ENCODE measurements at regions not wholly inside any gene's neighbourhood (a gene's known extent, or its start where the extent isn't known, plus 50 kb on each side); places are given as distances from the start of the nearest gene placed in this dataset.

DNA sequence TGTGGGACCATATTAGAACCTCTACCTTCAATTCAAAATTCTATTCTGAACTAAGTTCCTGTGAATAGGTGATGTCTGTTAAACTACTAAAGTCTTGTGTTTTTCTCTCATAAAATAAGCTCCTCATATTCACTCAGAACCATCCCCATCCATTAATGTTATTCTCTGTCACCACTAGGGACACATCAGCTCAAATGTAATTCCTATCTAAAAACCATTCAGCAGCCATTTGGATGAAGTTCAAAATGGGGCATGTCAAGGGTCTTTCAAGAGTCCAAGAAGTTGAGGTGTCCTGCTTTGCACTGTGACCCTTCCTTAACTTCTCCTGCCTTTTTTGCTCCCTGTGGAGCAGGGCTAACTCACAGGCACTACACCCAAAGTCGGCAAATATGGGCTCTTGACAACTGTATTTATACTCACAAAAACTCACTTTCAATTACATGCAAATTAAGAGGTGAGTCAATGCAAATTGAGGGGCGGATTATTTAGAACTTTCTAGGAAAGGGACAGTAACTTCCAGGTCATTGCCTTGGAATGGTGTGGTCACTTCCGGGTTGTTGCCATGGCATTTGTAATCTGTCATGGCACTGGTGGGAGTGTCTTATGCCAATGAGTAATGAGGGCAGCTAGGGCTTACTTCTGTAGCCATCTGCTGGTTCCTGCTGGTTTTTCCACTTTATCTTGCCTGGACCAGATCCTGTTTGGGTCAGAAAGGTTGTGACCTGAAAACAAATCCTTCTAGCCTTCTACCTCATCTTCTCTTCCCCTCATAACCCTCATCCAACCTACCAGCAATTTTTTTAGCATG lies 128.2 kb upstream of the COX10 start:
- no peak for DNase-seq

DNA sequence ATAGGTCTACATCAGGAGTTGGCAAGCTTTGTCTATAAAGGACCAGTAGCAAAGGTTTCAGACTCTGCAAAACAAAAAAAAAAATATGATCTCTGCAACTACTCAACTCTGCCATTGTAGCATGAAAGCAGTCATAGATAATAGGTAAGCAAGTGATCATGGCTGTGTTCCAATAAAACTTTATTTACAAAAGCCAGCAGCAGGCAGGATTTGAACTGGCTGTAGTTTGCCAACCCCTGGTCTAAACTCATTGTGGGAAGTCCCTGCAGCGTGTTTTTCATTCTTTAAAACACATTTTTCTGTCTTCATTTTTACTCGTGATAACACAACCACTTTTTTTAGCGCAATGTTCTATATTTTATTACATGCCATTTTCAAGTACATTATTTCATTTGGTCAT lies 127.5 kb upstream of the COX10 start:
- DNase-seq, result no peak

DNA sequence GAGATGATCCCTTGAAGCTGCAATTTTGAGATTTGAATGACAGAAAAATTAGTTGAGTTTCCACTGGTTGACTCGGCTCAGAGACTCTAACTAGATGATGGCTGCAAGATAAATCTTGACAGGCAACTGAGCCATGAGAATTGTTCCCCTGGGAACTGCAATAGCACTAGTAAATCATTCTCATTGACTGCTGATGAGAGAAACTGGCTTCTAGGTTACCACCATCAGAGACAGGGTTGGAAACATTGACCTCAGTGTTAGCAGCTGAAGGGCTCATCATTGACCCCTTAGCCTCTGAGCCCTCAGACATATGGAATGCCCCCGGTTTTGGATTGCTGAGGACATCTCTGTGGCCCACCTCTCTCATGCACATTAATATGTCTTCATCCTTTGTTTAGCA lies 125.4 kb upstream of the COX10 start:
- DNase-seq, result no peak

DNA sequence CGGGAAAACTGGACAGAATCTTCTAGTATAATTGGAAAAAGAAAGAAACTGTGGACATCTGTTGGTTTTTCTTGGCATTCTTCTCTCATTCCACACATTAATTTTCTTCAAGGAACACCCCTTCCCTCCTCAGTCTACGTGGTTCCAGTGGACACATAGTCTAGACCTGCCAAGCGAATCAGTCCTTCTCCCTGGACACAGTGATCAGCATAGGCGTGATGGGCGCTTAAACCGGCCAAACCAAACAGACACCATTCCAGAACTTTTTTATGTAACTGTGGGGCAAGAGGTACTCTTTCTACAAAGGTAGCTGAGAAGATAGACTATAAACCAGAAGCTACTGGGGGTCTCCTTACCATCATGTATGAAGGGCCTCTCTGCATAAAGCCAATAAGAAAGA lies 121.8 kb upstream of the COX10 start:
- no peak for DNase-seq

GRCh38 chr17:13952009-13952750 lies 117.1 kb upstream of the COX10 start:
- DNase-seq, result no peak

DNA sequence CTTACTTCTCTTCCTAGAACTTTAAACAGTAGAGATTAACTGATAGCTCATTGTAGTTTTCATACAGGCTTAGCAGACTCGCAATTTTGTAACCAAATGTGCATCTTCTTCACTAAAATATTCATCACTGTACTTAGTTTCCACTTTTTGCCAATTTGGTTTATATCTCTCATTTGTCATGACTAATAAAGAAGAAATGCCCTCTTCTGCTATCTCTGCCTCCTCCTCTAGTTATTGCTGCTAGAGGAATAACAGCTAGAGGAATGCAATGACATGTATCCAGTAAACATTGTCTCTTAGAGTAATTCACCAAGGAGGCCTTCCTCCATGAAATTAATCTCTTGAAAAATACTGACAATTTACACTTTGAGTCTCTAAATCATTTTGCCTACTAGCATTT lies 115.5 kb upstream of the COX10 start:
- DNase-seq, result no peak

- no peak for DNase-seq
Measured at GRCh38 chr17:13957636-13958035, 111.7 kb upstream of the COX10 start.

DNA sequence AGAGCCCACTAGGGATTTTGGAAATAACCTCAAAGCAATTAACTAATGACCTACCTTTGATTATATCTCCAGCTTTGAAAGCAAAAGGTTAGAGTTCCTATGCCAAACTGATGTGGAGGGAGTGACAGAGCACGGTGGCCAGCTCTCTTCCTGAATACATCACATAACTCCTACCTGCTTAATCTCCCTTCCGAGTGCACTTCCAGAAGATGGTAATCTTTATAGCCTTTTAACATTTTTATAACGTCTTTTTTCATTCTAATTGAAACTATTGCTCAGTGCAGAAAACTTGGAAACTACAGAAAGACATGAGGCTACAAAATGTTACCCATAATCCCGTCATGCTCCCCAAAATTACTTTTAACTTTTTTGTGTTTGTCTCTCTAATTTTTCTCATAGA lies 110.5 kb upstream of the COX10 start:
- no peak for DNase-seq

- no peak for DNase-seq
Measured at GRCh38 chr17:13961265-13961664, 108.0 kb upstream of the COX10 start.

- no peak for DNase-seq
Measured at GRCh38 chr17:13962716-13963240, 106.5 kb upstream of the COX10 start.

DNA sequence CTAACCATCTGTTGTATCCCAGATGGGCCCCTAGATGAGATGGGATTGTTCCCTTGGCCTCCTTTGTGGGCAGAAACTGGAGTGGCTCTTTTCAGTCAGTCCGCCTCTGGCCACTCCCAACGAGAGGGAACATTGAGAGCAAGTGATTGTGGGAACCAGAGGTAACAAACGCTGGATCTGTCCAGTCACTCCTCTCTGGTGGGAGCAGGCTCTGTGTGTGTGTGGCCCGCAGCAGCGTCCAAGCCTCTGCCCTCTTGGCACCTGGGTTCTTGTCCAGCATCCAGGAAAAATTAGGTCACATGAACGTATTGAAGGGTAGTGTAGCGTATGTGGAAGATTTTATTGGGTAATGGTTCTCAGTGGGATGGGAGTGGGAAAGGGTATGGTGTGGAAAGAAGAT lies 101.9 kb upstream of the COX10 start:
- peak; percentile 76 for DNase-seq

DNA sequence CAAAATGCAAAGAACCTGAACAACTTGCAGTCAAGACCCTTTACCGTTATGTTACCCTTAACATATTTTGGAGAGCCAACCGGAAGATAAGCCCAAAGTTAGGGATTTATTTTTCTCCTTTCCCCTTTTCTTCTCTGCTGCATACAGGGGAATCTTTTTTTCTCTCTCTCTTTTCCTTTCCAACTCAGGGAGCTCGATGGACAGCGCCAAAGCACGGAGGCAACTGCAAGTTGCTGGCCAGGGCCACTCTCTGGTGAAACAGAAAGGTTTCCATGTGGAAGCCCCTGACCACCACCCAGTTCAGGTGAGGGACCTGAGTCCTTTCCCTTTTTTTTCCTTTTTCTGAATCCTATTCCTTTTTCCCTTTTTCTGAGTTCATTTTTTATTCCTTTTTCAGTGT lies 98.8 kb upstream of the COX10 start:
- no peak for DNase-seq

GRCh38 chr17:13973960-13974651 lies 95.2 kb upstream of the COX10 start:
- no peak for DNase-seq

GRCh38 chr17:13977837-13978236 lies 91.5 kb upstream of the COX10 start:
- no peak for DNase-seq

- no peak for DNase-seq
Measured at GRCh38 chr17:13978478-13978877, 90.8 kb upstream of the COX10 start.

DNA sequence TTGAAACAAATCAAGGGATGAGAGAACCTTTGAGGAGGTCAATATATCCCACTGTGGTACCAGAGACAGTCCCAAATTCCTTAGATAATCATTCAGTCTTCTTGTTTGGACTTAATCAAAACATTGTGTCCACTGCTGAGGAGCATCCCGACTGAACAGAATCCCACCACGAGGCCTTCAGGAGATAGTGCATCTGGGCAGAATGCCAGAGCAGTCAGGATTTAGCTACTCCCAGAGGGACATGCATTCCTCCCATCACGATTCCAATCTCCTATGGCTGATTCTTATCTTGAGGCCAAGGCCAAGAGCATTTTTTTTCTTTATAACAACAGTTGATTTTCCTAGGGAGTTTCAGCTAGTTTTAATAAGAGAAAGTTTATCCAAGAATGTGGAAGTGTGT lies 87.4 kb upstream of the COX10 start:
- DNase-seq, result no peak

DNA sequence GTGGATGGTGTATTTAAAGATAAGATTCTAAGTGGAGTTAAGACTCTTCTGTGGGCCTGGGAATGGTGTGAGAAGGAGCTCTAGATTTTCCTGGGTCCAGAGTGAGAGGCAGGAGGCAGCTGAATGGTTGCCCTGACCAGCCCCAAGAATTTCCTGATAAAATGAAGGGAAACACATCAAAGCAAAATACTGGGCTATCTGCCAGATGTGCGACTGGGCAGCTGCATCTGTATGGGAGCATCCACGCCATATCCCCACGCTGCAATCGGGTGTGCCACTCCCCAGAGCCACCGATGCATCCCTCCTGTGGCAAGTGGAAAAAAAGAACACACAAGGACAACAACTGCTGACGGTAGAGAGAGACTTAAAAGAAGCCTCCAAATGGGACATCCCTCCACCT lies 84.3 kb upstream of the COX10 start:
- no peak for DNase-seq

- no peak for DNase-seq
Measured at GRCh38 chr17:13986855-13987254, 82.4 kb upstream of the COX10 start.

DNA sequence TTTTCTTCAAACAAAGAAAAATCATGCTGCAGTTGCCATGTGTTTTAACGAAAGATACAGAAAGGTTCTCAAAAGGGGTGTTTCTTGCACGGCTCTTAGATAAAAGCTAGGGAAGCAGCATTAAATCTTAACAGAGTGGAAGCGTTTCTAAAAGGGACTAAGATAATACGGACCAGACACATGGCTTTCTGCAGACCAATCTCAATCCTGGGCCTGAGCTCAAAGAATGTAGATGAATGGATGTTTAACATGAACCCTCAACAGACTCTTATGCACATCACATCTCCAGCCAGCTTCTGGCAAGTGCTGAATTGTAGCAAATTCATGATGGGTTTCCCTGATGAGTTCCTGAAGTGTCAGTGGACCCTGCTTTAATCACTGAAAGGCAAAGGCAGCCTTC lies 80.2 kb upstream of the COX10 start:
- DNase-seq, result no peak

- DNase-seq, result no peak
Measured at GRCh38 chr17:13993106-13993505, 76.2 kb upstream of the COX10 start.

DNA sequence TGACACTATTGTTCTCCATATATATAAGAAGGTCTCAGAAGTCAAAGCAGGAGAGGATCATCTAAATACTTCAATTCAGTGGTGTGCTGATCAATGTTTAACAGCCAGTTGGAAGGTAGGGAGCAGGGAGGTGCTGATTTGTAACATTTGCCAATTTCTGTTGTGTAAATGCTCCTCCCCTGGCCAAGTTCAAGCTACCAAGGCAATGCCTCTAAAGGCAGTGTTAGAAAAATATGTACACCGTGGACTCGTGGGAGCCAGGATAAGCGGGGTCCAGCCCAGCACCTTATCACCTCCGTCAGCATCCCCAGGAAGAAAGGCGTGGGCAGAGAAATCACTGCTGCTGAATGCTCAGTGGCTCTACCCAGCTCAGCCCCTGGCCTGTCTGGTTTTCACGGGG lies 75.3 kb upstream of the COX10 start:
- DNase-seq, result no peak

GRCh38 chr17:13995856-13996271 lies 73.4 kb upstream of the COX10 start:
- no peak for DNase-seq

DNA sequence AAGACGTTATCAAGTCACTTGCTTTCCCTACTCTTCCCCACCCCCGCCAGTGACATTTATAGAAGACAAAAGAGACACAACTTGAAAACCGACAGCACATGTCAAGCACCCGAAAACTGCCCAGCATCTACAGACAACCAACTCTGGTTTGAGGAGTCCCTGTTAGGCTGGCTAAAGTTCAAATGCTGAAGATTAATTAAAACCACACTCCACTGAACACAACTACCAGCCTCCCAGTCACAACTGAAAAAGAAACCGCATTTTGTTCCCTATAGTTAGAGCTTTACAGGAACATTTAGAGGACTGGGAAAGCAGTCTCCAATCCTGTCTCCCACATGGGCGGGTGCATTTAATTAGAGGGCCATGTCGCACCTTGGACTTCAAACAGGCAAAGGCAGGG lies 73.0 kb upstream of the COX10 start:
- no peak for DNase-seq

GRCh38 chr17:13996748-13997147 lies 72.6 kb upstream of the COX10 start:
- DNase-seq, result no peak
